ENCODE measurements at regions not wholly inside any gene's neighbourhood (a gene's known extent, or its start where the extent isn't known, plus 50 kb on each side); places are given as distances from the start of the nearest gene placed in this dataset.

- Mint-ChIP-seq H3K9me3 (no peaks in the 10 kb centered on the region), H3K4me1 (peaks cover 11% of the 10 kb centered on the region; the same call in 1 of the 2 replicates), H3K4me3 (no peak overlapping the region), H3K27ac (no peak overlapping the region; the same call in 1 of the 2 replicates), H3K27me3 (ENCODE audit: low read depth) (no peaks in the 10 kb centered on the region), H3K36me3 (no peaks in the 10 kb centered on the region)
- TF ChIP-seq, protein P1, sequence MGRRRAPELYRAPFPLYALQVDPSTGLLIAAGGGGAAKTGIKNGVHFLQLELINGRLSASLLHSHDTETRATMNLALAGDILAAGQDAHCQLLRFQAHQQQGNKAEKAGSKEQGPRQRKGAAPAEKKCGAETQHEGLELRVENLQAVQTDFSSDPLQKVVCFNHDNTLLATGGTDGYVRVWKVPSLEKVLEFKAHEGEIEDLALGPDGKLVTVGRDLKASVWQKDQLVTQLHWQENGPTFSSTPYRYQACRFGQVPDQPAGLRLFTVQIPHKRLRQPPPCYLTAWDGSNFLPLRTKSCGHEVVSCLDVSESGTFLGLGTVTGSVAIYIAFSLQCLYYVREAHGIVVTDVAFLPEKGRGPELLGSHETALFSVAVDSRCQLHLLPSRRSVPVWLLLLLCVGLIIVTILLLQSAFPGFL (CRISPR knock-in tag; IDR thresholded peaks at IDR 0.05; ENCODE audit: borderline replicate concordance), result no peak
- TF ChIP-seq CDX4 (CRISPR knock-in tag; IDR thresholded peaks at IDR 0.05; ENCODE audit: borderline replicate concordance) (no peak), TP53 (CRISPR knock-in tag; IDR thresholded peaks at IDR 0.05) (no peak), NR2C2 (CRISPR knock-in tag; IDR thresholded peaks at IDR 0.05) (no peak), ZNF219 (CRISPR knock-in tag; IDR thresholded peaks at IDR 0.05; ENCODE audit: borderline replicate concordance) (no peak), JAZF1 (CRISPR knock-in tag; IDR thresholded peaks at IDR 0.05) (no peak), ZNF317 (CRISPR knock-in tag; IDR thresholded peaks at IDR 0.05; ENCODE audit: borderline replicate concordance, low read depth) (no peak), PRDM15 (CRISPR knock-in tag; IDR thresholded peaks at IDR 0.05) (no peak), PRRX2 (CRISPR knock-in tag; IDR thresholded peaks at IDR 0.05) (no peak), ZSCAN18 (CRISPR knock-in tag; IDR thresholded peaks at IDR 0.05) (no peak), CREM (CRISPR knock-in tag; IDR thresholded peaks at IDR 0.05) (no peak), RORB (CRISPR knock-in tag; IDR thresholded peaks at IDR 0.05) (no peak)
- TF ChIP-seq, protein P2, sequence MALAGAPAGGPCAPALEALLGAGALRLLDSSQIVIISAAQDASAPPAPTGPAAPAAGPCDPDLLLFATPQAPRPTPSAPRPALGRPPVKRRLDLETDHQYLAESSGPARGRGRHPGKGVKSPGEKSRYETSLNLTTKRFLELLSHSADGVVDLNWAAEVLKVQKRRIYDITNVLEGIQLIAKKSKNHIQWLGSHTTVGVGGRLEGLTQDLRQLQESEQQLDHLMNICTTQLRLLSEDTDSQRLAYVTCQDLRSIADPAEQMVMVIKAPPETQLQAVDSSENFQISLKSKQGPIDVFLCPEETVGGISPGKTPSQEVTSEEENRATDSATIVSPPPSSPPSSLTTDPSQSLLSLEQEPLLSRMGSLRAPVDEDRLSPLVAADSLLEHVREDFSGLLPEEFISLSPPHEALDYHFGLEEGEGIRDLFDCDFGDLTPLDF (CRISPR knock-in tag; IDR thresholded peaks at IDR 0.05), result no peak
- TF ChIP-seq, protein P3, sequence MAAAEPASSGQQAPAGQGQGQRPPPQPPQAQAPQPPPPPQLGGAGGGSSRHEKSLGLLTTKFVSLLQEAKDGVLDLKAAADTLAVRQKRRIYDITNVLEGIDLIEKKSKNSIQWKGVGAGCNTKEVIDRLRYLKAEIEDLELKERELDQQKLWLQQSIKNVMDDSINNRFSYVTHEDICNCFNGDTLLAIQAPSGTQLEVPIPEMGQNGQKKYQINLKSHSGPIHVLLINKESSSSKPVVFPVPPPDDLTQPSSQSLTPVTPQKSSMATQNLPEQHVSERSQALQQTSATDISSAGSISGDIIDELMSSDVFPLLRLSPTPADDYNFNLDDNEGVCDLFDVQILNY (CRISPR knock-in tag; IDR thresholded peaks at IDR 0.05), result no peak
- ATAC-seq, result no peak
- DNase-seq (ENCODE audit: low spot score), result no peak
- ChIA-PET CTCF (interaction anchor here (1.5 to 2.5 kb wide), 2 partner anchors 17 to 186 kb away, joined by 4 to 8 read pairs; no protein-coding TSS in a partner anchor), POLR2A (no interaction called here)
Observed at GRCh38 chr7:132065989-132066603, 509.7 kb upstream of the PODXL start.
